K562 (cell line): ENCODE measurements at regions not wholly inside any gene's neighbourhood (a gene's known extent, or its start where the extent isn't known, plus 50 kb on each side); places are given as distances from the start of the nearest gene placed in this dataset.

Experiments used
- ARHGAP35 ChIP-seq: fragments of 450-650 bp; IDR thresholded peaks from 2 replicates; pipeline ENCODE4 v1.6.1; 2018; ENCODE audit not compliant: partially characterized antibody
- FOXM1 ChIP-seq, 2 experiments: fragments of 450-650 bp in 1 of 2; sonication (generic) in 1 of 2; formaldehyde crosslinking in 1 of 2; IDR thresholded peaks; 2 replicates each; pipeline versions ENCODE4 v1.6.1 to v1.9.0; 2017 to 2022; ENCODE audit warnings: low read depth in 2 of 2, mild to moderate bottlenecking in 2 of 2, missing genetic modification reagents in 1 of 2, moderate library complexity in 1 of 2
- MTA3 ChIP-seq: fragments of 450-650 bp; formaldehyde crosslinking; IDR thresholded peaks from 2 replicates; pipeline ENCODE4 v1.6.1; 2017; ENCODE audit warnings: mild to moderate bottlenecking, borderline replicate concordance
- MYC ChIP-seq, 2 experiments: fragments of 250-450 bp in 1 of 2; sonication (Bioruptor Pico) in 1 of 2; IDR thresholded peaks; 2 replicates each; pipeline versions ENCODE4 v1.5.1 to v1.6.1; 2012 to 2021; ENCODE audit warnings: low read depth in 2 of 2, borderline replicate concordance in 1 of 2, improper control_type of control experiment in 1 of 2, low read length in 1 of 2, mild to moderate bottlenecking in 1 of 2, moderate library complexity in 1 of 2
- NBN ChIP-seq: fragments of 450-650 bp; IDR thresholded peaks from 2 replicates; pipeline ENCODE4 v1.6.1; 2016; ENCODE audit warnings: low read depth, mild to moderate bottlenecking
- RBBP5 ChIP-seq: fragments of 200-600 bp; sonication (generic); IDR thresholded peaks from 2 replicates; pipeline ENCODE4 v1.6.1; 2012; ENCODE audit warnings: borderline replicate concordance, mild to moderate bottlenecking, low read length, control low read depth, inconsistent platforms; ENCODE audit not compliant: insufficient read depth, poor library complexity, severe bottlenecking
- RBM25 ChIP-seq: fragments of 200-400 bp; formaldehyde crosslinking; IDR thresholded peaks from 2 replicates; pipeline ENCODE4 v1.6.1; 2018; ENCODE audit warnings: low read length, low read depth, moderate library complexity; ENCODE audit not compliant: severe bottlenecking
- RBM34 ChIP-seq: fragments of 200-400 bp; formaldehyde crosslinking; IDR thresholded peaks from 2 replicates; pipeline ENCODE4 v1.6.1; 2018; ENCODE audit warnings: low read length, borderline replicate concordance; ENCODE audit not compliant: insufficient read depth
- RHOXF2B ChIP-seq: fragments of 250-450 bp; sonication (Bioruptor Pico); conservative IDR thresholded peaks from 2 replicates; pipeline ENCODE4 v1.5.1; 2021
- SMC3 ChIP-seq: conservative IDR thresholded peaks from 2 replicates; pipeline ENCODE4 v1.6.1; 2011; ENCODE audit warnings: low read depth, low read length, improper control_type of control experiment; ENCODE audit not compliant: insufficient read depth
- TAF7 ChIP-seq: fragments of 450-650 bp; IDR thresholded peaks from 2 replicates; pipeline ENCODE4 v1.6.1; 2016; ENCODE audit warnings: missing genetic modification characterization, missing compliant biosample characterization
- TGIF2 ChIP-seq: sonication (generic); formaldehyde crosslinking; IDR thresholded peaks from 2 replicates; pipeline ENCODE4 v1.8.1; 2022; ENCODE audit warnings: mild to moderate bottlenecking, missing genetic modification reagents, moderate library complexity

- TF ChIP-seq NBN (no peak), MTA3 (no peak), RHOXF2B (CRISPR knock-in tag) (no peak), TAF7 (tag) (no peak), TGIF2 (CRISPR knock-in tag) (no peak), ARHGAP35 (no peak), RBM25 (no peak), RBBP5 (no peak), SMC3 (no peak), RBM34 (no peak), FOXM1 (IDR thresholded peaks at IDR 0.05; ENCODE audit: low read depth) (no peak), FOXM1 (CRISPR knock-in tag; IDR thresholded peaks at IDR 0.05; ENCODE audit: low read depth) (no peak), MYC (IDR thresholded peaks at IDR 0.05; ENCODE audit: low read depth, low read length) (no peak), MYC (CRISPR knock-in tag; IDR thresholded peaks at IDR 0.05; ENCODE audit: borderline replicate concordance, low read depth) (no peak)
Measured at GRCh38 chr9:108562176-108562575, 293.6 kb downstream of the ACTL7B start.
